ENCODE measurements at regions not wholly inside any gene's neighbourhood (a gene's known extent, or its start where the extent isn't known, plus 50 kb on each side); places are given as distances from the start of the nearest gene placed in this dataset.

DNA sequence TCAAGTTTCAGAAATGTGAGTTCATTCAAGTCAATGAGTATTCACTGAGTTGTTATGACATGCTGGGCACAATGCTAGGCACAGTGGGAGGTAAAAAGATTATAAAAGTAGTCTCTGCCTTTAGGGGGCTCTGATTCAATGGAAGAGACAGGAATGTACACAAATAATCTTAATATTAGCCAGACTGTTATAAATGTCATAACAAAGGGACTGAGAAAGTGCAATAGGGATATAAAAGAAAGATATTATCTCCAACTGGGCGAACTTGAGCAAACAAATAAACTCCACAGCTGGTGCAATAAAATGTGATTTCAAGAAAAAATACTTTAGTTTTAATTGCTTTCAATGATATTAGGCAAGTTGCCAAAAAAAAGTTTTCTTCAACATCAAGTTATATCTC is 755.2 kb downstream of the BRINP1 start:
- DNase-seq (ENCODE audit: low read depth in 4 of 4, low spot score in 2 of 4): no peak

DNA sequence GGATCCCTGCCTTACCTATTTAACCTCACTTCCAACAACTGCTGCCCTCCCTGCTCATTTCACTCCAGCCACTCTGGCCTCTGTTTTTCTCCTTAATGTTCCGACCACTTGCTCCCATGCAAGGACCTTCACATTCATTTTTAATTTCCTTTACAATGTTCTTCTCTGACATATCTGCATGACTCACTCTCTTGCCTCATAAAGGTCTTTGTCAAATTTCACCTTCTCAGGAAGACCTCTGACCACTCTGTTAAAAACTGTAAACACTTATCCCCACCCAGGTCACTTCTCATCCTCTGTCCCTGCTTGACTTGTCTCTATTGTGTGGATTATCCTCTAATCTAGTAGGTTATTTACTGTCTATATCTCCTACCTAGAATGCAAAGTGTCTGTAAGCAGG is 751.2 kb downstream of the BRINP1 start:
- DNase-seq (ENCODE audit: low read depth in 4 of 4, low spot score in 2 of 4): no peak

DNA sequence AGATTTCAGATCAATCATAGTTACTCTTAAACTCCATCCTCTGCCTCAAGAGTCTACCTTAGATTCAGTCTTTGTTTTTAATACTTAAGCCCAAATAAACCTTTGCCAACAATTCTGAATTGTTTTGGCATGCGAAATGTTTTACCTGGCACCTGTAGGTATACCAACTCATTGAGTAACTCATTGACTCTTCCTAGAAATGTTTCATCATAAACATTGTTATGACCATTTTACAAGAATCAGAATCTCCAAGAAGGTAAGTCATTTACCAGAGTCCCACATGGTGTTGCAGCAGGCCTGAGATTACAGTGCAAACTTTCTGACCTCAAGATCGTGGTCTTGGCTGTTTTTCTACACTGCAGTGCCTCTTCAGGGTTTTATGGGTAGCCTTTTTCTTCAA is 750.4 kb downstream of the BRINP1 start:
- DNase-seq (ENCODE audit: low read depth in 4 of 4, low spot score in 2 of 4): no peak

DNA sequence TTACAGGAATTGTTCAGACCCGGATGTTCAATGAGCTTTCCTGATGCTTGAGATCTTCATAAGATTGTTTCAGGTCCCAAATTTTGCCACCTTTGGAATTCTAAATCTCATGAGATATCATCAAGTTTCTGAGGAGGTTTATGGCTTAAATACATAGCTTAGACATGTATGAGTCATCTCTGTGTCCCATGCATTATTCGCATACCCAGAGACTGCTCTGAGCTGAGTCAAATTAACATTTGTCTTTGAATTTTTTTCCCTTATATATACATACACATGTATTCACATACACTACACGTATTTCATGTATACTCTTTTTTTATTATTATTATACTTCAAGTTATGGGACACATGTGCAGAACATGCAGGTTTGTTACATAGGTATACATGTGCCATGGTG is 744.6 kb downstream of the BRINP1 start:
- no peak for DNase-seq (ENCODE audit: low read depth in 4 of 4, low spot score in 2 of 4)

DNA sequence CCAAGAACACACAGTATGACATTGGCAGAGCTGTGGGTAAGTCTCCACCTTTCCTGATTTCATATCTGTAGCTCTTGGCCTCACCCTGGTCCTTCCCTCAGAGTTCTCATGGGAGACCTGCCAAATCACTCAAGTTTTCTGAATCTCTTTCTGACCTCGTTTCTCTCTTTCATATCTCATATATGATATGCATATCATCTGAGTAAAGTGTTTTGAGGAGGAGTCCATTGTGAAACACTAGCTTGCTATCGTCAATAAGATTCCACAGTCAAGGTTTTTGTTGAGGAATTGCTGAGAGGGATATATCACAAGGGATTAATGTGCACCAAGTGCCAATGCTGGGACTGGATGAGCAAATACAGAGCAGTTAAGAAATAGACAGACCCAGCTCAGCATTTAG is 739.2 kb downstream of the BRINP1 start:
- no peak for DNase-seq (ENCODE audit: low read depth in 4 of 4, low spot score in 2 of 4)

DNA sequence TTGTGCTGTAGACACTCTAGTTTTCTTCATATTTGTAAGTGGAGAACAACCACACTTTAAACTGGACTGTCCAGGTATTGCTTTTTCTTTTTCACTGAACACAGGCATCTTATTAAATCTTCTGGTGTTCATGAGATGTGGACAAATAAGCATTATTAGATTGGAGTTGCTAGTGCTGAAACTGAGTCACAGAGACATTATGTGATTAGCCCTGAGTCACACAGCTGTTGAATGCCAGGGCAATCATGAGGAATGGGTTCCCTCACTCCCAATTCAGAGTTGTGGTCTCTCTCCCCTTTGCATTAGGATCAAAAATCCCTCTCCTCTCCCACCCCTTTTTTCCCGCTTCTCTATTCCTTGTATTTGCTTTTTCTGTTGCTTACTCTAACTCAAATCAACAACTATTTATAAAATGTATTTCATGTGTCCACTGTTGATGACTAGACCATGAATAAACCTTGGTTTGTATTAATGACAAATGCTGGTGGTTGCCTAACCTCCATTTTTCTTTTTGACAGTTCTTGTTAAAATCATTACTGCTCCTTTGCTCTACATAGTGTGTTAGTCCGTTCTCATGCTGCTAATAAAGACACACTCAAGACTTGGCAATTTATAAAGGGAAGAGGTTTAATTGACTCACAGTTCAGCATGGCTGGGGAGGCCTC is 738.2 kb downstream of the BRINP1 start:
- DNase-seq (ENCODE audit: low read depth in 4 of 4, low spot score in 2 of 4): no peak

DNA sequence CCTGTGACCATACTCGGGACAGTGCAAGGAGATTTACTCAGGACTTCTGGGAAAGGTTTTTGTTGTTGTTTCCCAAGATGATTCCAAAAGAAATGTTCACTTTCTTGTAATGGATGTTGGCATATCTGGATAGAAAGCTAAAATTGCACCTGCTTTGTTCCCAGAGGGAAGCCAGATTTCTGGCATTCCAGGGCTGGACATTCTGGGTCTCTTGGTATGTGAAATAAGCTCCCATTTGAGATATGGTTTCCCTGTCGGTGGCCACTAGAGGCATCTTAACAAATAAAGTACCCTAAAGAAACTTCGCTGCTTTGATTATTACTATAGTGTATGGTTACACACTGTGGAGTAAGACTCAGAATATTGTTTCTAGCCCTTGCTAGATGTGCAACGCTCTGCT is 737.3 kb downstream of the BRINP1 start:
- DNase-seq (ENCODE audit: low read depth in 4 of 4, low spot score in 2 of 4): no peak

DNA sequence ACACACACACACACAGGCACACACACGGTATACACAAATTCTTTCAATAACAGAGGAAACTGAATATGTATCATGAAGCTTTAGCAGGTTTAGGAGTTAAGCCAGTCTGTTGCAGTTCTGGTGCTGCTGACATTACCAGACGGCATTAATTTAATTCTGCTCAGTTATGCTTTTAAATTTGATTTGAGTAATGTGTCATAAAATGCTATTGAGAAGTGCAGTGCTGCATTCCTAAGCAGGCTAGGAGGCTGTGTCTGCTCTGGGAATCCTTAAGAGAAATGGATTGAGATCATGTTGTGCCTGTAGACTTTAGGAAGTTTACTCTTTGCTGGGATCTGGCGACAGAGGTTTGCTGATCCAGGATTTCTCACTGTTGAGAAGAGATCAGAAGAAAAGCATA is 733.8 kb downstream of the BRINP1 start:
- no peak for DNase-seq (ENCODE audit: low read depth in 4 of 4, low spot score in 2 of 4)

DNA sequence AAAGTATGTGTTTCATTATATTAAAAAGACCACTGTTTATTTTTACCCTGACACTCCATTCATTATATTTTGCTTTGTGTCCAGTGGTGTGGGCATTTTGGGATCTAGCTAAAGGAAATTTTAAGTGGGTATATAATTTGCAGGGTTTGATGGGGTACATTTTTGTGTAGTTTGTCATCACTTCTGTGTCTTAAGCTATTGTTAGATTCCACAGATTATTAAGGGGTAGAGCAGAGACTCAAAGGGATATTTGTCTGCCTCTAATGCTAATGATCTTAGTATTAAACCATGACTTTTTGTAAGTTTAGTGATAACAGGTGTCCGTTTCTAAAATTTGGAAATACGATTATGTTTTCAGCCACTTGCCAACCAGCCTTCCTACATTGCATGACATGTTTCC is 731.6 kb downstream of the BRINP1 start:
- DNase-seq (ENCODE audit: low read depth in 4 of 4, low spot score in 2 of 4): no peak

DNA sequence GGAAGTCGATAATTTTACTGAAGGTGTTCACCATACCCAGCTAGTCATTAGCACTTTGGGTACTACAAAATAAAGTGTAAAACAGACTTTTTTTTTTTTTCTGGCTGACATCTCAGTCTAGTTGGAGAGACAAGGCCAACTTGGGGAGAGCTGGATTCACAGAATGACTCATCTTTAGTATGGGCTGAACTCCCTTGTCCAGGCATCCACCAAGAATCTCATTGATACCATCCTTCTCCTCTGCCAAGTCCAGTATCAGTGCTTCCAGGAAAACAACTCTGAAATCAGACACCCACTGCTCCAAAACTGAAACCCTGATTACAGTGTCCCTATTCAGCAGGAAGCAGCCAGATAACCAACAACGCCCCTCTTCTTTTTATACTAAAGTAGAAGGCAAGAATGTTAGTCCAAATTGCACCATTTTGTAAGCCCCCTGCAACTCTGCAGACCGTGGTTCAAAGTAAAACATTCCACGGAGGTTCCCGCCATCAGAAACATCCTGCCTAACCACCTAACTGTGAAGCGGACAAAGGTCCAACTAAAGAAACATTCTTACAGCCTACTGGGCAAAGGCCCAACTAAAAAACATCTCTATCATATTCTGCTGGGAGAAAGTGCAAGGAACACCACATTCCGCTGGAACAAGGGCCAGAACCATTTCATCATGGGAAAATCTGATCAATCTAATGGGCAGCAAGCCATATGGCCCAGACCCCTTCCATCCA is 728.2 kb downstream of the BRINP1 start:
- DNase-seq (ENCODE audit: low read depth in 4 of 4, low spot score in 2 of 4): no peak

DNA sequence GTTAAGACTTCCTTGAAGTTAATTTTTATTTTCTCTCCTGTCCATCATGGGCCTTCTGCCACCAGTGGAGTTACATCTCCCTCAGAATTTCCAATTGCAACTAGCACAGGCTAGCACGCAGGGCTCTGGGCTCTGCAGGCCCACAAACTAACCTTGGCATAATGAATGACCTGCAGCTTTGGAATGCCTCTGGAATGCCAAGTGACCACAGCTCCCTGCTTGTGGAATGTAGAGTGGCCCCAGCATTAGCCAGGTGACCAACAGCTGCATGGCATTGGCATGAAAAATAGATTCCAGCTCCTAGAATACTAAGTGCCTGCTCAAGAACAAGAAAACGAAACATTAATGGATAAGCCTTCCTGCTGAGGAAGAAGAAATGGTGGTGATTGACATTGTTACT is 726.1 kb downstream of the BRINP1 start:
- peak in 1 of 4 donors; percentile 2 for DNase-seq (ENCODE audit: low read depth in 4 of 4, low spot score in 2 of 4)

DNA sequence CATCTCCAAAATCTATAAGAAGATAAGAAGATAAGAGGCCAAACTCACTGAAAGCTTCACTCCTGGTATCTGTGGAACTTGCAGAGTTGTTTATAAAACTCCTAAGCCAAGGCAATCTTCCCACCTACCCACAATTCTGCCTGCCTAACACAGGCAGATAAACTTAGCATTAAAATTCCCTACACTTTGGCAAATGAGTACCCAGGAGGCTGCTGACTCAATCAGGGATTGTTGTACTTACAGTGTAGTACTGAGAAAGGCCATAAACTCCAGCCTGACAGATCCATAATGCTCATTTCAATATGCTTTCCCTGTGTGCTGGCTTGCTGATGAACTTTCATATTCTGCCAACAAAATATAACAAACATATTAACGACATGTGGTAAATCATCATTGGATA is 725.2 kb downstream of the BRINP1 start:
- DNase-seq (ENCODE audit: low read depth in 4 of 4, low spot score in 2 of 4): no peak

DNA sequence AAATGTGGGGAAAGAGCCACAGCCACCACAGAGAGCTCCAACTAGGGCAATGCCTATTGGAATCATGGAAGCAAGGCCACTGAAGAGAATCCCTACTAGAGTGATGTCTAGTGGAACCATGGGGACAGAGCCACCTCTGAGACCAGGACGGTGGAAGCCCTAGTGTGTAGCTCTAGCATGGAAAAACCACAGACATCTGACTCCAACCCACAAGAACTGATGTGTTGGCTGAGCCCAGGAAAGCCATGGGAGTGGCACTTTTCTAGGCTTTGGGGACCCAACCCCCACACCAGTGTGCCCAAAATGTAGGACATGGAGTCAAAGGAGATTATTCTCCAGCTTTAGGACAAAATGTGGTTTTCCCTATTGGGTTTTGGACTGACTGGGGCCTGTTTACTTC is 721.9 kb downstream of the BRINP1 start:
- DNase-seq (ENCODE audit: low read depth in 4 of 4, low spot score in 2 of 4): no peak

DNA sequence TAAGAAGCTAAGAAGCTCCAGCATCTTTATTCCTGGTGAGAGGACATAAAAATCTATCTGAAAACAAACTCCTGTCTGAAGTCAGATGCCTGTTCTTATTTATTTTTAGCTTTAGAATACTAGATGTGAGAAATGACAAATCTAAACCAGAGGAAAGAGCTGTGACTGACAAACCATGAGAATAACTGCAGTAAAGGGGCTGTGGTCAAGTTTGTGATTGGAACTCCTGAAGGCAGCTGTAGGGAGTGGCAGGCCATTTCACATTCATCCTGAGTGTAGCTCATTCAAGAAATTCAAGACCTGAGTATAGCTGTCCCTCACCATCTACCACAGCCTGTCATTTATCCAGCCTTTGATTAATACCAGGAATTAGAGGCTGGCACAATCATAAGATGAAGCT is 718.8 kb downstream of the BRINP1 start:
- no peak for DNase-seq (ENCODE audit: low read depth in 4 of 4, low spot score in 2 of 4)

DNA sequence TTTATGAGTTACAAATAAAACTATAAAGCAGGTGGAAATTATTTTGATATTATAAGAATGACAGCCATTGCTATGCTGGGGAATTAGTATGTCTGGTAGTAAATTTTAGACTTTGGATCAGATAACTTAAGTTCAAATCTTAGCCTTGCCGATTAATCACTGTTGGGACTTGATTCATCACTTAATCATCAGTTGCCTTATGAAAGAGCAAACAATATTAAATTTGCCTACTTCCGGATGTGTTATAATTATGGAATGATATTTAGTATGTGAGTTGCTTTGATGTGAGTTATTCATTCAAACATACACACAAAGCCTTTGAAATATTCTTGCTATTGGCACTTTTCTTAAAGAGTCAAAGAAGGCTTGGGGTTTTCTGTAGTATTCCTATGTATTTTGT is 717.7 kb downstream of the BRINP1 start:
- DNase-seq (ENCODE audit: low read depth in 4 of 4, low spot score in 2 of 4): no peak

DNA sequence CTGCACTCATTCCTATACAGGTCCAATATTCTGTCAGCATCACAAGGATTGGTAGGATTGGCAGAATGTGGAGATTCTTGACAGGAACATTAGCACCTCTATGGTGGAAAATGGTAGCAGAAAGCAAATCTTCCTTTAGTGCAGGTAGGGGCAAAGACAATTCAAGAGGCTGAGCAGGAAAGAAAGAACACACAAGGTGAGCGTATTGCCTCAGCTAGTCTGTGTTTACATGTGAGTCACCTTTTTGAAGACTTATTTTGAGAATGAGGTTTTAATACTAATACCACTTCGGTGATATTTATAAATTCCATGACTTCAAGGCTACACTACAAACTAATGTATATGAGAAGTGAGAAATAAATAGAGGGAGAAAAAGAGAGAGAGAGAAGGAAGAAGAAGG is 717.0 kb downstream of the BRINP1 start:
- DNase-seq (ENCODE audit: low read depth in 4 of 4, low spot score in 2 of 4): no peak

DNA sequence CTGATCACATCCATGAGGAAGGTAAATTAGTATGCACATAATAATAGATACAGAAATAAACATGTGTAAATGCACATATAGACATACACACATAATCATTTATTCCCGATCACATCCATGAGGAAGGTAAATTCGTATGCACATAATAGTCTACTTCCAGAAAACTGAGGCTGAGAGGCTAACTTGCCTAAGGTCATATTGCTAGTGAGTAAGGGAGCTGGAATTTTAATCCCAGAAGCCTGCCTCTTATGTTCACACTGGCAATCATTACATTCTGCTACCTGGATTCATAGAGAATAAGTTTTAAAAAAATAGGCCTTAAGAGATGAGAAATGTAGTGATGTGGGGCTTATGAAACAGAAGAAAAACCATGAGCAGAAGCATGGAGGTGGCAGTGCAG is 716.3 kb downstream of the BRINP1 start:
- DNase-seq (ENCODE audit: low read depth in 4 of 4, low spot score in 2 of 4): no peak

DNA sequence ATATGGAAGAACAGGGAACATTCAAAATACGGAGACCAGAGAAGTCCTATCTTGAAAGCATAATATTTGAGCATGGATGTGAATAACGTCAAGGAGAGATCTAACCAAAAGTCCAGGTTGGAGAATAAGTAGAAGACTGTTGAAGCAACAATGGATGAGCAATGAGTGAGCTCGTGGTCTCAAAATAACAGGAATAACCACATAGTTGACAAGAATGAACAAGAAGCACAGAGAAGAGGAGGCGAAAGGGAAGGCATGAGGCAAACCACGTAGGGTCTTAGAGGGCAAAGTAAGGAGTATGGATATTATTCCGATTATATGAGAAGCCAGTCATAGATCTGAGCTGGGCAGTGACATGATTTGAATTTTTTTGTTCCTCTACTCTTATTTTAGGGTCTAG is 710.2 kb downstream of the BRINP1 start:
- DNase-seq (ENCODE audit: low read depth in 4 of 4, low spot score in 2 of 4): no peak

DNA sequence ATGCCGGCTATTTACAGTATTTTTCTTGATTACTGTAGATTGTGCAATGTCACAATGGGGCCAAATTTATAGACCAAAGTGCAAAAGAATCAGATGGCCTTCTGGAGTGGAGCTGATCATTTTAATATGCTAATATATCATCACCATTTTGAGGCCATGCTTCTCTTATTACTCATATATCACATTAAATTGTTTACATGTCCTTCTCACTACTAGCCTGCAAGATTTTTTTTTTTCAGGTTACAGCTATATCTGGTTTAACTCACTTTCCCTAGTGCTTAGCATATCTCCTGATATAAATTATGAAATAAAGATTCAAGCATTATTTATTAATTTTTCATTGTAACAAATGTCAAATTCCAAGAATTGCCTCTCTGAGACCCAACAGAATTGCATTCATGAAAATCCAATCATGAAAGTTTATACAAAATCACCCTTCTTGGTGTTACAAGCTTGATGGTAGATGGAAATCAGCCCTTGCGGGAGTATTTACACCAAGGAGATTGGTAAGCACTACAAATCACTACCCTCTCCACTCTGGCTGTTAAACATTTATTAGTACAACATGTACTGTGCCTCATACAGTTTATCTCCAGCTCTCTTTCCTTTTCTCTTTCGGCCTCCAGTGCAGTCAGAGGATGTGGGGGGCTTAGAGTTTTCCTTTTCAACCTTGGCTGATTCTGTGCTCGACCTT is 703.9 kb downstream of the BRINP1 start:
- DNase-seq (ENCODE audit: low read depth in 4 of 4, low spot score in 2 of 4): no peak

DNA sequence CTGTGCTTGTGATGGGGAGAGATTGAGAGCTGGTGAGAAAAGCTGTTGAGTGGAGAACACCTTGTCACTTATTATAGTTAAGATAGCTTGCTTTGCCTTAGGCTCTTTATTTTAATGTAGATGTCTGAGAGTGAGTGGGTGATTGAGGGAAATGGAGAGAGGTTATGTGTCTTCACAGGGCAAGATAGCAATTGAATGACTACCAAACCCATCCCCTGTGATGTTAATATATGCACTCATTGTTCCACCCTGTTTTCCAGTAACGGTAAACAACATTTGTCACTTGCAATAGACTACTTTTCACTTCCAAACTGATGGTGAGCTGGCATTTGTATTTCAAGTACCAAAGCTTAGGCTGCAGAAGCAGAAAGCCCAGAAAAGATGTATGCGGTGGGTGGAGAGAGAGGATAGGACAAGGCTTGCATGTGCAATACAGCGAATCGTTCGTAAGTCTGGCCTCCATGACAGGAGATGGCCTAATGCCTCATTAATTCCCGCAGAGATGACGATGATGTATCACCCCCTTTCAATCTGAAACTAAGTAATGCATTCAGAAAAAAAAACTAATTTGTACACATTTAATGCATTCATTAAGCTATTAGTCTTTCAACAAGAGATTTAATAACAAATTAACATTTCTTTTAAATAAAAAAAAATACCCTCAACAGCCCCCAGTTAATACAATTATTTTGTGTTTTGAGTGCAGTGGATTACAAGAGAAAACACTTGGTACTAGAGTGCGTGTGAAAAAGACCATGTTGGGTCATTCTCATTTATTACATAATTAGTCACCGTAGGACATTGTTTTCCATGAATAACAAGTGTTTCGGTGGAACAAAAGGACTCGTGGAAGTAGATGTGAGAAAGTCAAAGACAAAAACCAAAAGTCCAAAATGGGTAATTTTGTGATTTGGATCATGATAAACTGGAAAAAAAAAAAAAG is 699.0 kb downstream of the BRINP1 start:
- DNase-seq (ENCODE audit: low read depth in 4 of 4, low spot score in 2 of 4): no peak

DNA sequence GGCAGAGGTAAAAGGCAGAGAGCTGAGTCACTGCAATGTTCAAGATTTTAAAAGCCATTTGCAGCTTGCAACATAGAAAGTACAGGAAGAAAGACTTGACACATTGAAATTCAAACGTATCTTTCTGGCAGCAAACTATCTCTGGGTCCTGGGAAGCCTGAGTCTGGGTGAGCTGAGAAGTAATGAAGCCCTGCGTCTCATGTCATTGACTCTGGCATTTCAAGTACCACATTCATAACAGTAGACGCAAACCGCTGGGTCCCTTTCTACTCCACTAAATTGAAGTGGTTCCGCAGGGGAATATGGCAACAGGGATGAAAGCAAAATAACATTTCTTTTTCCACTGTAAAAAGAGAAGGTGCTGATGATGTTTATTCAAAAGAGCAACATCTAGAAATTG is 694.3 kb downstream of the BRINP1 start:
- no peak for DNase-seq (ENCODE audit: low read depth in 4 of 4, low spot score in 2 of 4)
